ENCODE measurements at regions not wholly inside any gene's neighbourhood (a gene's known extent, or its start where the extent isn't known, plus 50 kb on each side); places are given as distances from the start of the nearest gene placed in this dataset.

GRCh38 chr3:76138921-76139320, 353.6 kb upstream of the ZNF717 start:
- Histone ChIP-seq H3K36me3 (ENCODE audit: control insufficient read depth in 2 of 3, insufficient read depth in 3 of 3, low read length in 3 of 3) (no peaks in the 10 kb centered on the region), H3K27me3 (ENCODE audit: control insufficient read depth, insufficient read depth, low read length) (no peaks in the 10 kb centered on the region), H3K4me3 (ENCODE audit: low read length in 3 of 3) (no peak overlapping the region), H3K27ac (ENCODE audit: low read depth in 2 of 2, low read length in 2 of 2) (no peak overlapping the region), H3K4me1 (ENCODE audit: control insufficient read depth in 2 of 3, insufficient read depth in 2 of 3, low read depth in 1 of 3, low read length in 3 of 3) (no peaks in the 10 kb centered on the region), H3K9me3 (ENCODE audit: control insufficient read depth in 2 of 3, insufficient read depth in 1 of 3, low read length in 3 of 3) (no peaks in the 10 kb centered on the region), H3K9ac (ENCODE audit: low read length in 3 of 3) (no peak overlapping the region)
- TF ChIP-seq, protein P1, sequence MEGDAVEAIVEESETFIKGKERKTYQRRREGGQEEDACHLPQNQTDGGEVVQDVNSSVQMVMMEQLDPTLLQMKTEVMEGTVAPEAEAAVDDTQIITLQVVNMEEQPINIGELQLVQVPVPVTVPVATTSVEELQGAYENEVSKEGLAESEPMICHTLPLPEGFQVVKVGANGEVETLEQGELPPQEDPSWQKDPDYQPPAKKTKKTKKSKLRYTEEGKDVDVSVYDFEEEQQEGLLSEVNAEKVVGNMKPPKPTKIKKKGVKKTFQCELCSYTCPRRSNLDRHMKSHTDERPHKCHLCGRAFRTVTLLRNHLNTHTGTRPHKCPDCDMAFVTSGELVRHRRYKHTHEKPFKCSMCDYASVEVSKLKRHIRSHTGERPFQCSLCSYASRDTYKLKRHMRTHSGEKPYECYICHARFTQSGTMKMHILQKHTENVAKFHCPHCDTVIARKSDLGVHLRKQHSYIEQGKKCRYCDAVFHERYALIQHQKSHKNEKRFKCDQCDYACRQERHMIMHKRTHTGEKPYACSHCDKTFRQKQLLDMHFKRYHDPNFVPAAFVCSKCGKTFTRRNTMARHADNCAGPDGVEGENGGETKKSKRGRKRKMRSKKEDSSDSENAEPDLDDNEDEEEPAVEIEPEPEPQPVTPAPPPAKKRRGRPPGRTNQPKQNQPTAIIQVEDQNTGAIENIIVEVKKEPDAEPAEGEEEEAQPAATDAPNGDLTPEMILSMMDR (IDR thresholded peaks at IDR 0.05; ENCODE audit: borderline replicate concordance, extremely low read depth, insufficient read depth), result no peak
- DNase-seq, result peak in 2 of 5 donors; percentile 5 to 12
- FAIRE-seq, result no peak
- intact Hi-C loops (cut with DNase I), result no loop called here

- no peak overlapping the region for H3K27ac ChIP-seq (ENCODE audit: low read depth in 2 of 2, low read length in 2 of 2)
- no peaks in the 10 kb centered on the region for H3K36me3 ChIP-seq (ENCODE audit: control insufficient read depth in 2 of 3, insufficient read depth in 3 of 3, low read length in 3 of 3)
- no peak for FAIRE-seq
- H3K4me1 ChIP-seq (ENCODE audit: control insufficient read depth in 2 of 3, insufficient read depth in 2 of 3, low read depth in 1 of 3, low read length in 3 of 3), result no peaks in the 10 kb centered on the region
- no peak for DNase-seq
- TF ChIP-seq, protein P1 (IDR thresholded peaks at IDR 0.05; ENCODE audit: borderline replicate concordance, extremely low read depth, insufficient read depth), result no peak
- H3K27me3 ChIP-seq (ENCODE audit: control insufficient read depth, insufficient read depth, low read length), result no peaks in the 10 kb centered on the region
- H3K9me3 ChIP-seq (ENCODE audit: control insufficient read depth in 2 of 3, insufficient read depth in 1 of 3, low read length in 3 of 3), result peaks cover 0 to 3% (median 0%) of the 10 kb centered on the region in 3 donors
- H3K9ac ChIP-seq (ENCODE audit: low read length in 3 of 3), result no peak overlapping the region
- no peak overlapping the region for H3K4me3 ChIP-seq (ENCODE audit: low read length in 3 of 3)
- intact Hi-C loops (cut with DNase I), result no loop called here
These were observed 362.5 kb upstream of the ZNF717 start for GRCh38 chr3:76147846-76148245.

- H3K9me3 ChIP-seq (ENCODE audit: control insufficient read depth in 2 of 3, insufficient read depth in 1 of 3, low read length in 3 of 3), result peaks cover 0 to 3% (median 0%) of the 10 kb centered on the region in 3 donors
- no peak overlapping the region for H3K4me3 ChIP-seq (ENCODE audit: low read length in 3 of 3)
- FAIRE-seq, result no peak
- H3K4me1 ChIP-seq (ENCODE audit: control insufficient read depth in 2 of 3, insufficient read depth in 2 of 3, low read depth in 1 of 3, low read length in 3 of 3), result no peaks in the 10 kb centered on the region
- TF ChIP-seq, protein P1 (IDR thresholded peaks at IDR 0.05; ENCODE audit: borderline replicate concordance, extremely low read depth, insufficient read depth), result no peak
- DNase-seq, result peak in 1 of 5 donors; percentile 32
- intact Hi-C loops (cut with DNase I), result no loop called here
- no peak overlapping the region for H3K9ac ChIP-seq (ENCODE audit: low read length in 3 of 3)
- H3K27ac ChIP-seq (ENCODE audit: low read depth in 2 of 2, low read length in 2 of 2), result no peak overlapping the region
- no peaks in the 10 kb centered on the region for H3K36me3 ChIP-seq (ENCODE audit: control insufficient read depth in 2 of 3, insufficient read depth in 3 of 3, low read length in 3 of 3)
- H3K27me3 ChIP-seq (ENCODE audit: control insufficient read depth, insufficient read depth, low read length), result no peaks in the 10 kb centered on the region
These were observed 366.7 kb upstream of the ZNF717 start for GRCh38 chr3:76152028-76152427.

- no peaks in the 10 kb centered on the region for H3K9me3 ChIP-seq (ENCODE audit: control insufficient read depth in 2 of 3, insufficient read depth in 1 of 3, low read length in 3 of 3)
- no peaks in the 10 kb centered on the region for H3K27me3 ChIP-seq (ENCODE audit: control insufficient read depth, insufficient read depth, low read length)
- H3K9ac ChIP-seq (ENCODE audit: low read length in 3 of 3), result no peak overlapping the region
- intact Hi-C loops (cut with DNase I), result no loop called here
- H3K27ac ChIP-seq (ENCODE audit: low read depth in 2 of 2, low read length in 2 of 2), result no peak overlapping the region
- DNase-seq (no peak), FAIRE-seq (no peak)
- H3K4me3 ChIP-seq (ENCODE audit: low read length in 3 of 3), result no peak overlapping the region
- no peaks in the 10 kb centered on the region for H3K36me3 ChIP-seq (ENCODE audit: control insufficient read depth in 2 of 3, insufficient read depth in 3 of 3, low read length in 3 of 3)
- no peaks in the 10 kb centered on the region for H3K4me1 ChIP-seq (ENCODE audit: control insufficient read depth in 2 of 3, insufficient read depth in 2 of 3, low read depth in 1 of 3, low read length in 3 of 3)
- TF ChIP-seq, protein P1 (IDR thresholded peaks at IDR 0.05; ENCODE audit: borderline replicate concordance, extremely low read depth, insufficient read depth), result no peak
These were observed 376.5 kb upstream of the ZNF717 start for GRCh38 chr3:76161856-76162255.
